ENCODE measurements at regions not wholly inside any gene's neighbourhood (a gene's known extent, or its start where the extent isn't known, plus 50 kb on each side); places are given as distances from the start of the nearest gene placed in this dataset.

GRCh38 chr12:108390495-108391203, 51.5 kb upstream of the CMKLR1 start:
- CTCF ChIA-PET: interaction anchor here (1.5 kb wide), 1 partner anchor 115 kb away, joined by 3 read pairs; no protein-coding TSS in a partner anchor
- H3K4me3 Mint-ChIP-seq: no peak overlapping the region
- no peaks in the 10 kb centered on the region for H3K4me1 Mint-ChIP-seq (ENCODE audit: low read depth)
- no peak for DNase-seq
- peaks cover 8% of the 10 kb centered on the region for H3K27me3 Mint-ChIP-seq (ENCODE audit: low read depth)
- no peak overlapping the region for H3K27ac Mint-ChIP-seq
- no peaks in the 10 kb centered on the region for H3K9me3 Mint-ChIP-seq
- H3K36me3 Mint-ChIP-seq (ENCODE audit: low read depth): no peaks in the 10 kb centered on the region
- intact Hi-C loops (cut with micrococcal nuclease): no loop called here

GRCh38 chr12:108389544-108389943, 50.4 kb upstream of the CMKLR1 start:
- intact Hi-C loops (cut with micrococcal nuclease): no loop called here
- DNase-seq: no peak
- Mint-ChIP-seq H3K4me1 (ENCODE audit: low read depth) (no peaks in the 10 kb centered on the region), H3K4me3 (no peak overlapping the region), H3K27me3 (ENCODE audit: low read depth) (peaks cover 10% of the 10 kb centered on the region), H3K36me3 (ENCODE audit: low read depth) (no peaks in the 10 kb centered on the region), H3K27ac (no peak overlapping the region), H3K9me3 (no peaks in the 10 kb centered on the region)
- CTCF ChIA-PET: interaction anchor here (1.5 kb wide), 1 partner anchor 116 kb away, joined by 3 read pairs; no protein-coding TSS in a partner anchor

Measured in activated naive CD4-positive, alpha-beta T cell treated with anti-CD3 and anti-CD28 coated beads for 36 hours (primary cell).